PFSK-1 (cell line): ENCODE measurements at regions not wholly inside any gene's neighbourhood (a gene's known extent, or its start where the extent isn't known, plus 50 kb on each side); places are given as distances from the start of the nearest gene placed in this dataset.

Source experiments
- POLR2AphosphoS5 ChIP-seq: IDR thresholded peaks from 2 replicates; pipeline ENCODE4 v1.6.1; 2012; ENCODE audit warnings: low read depth, mild to moderate bottlenecking, control low read depth, low read length, moderate library complexity
- SIN3A ChIP-seq: IDR thresholded peaks from 2 replicates; pipeline ENCODE4 v1.6.1; 2012; ENCODE audit warnings: mild to moderate bottlenecking, low read length, moderate library complexity, borderline replicate concordance; ENCODE audit not compliant: insufficient read depth
- TAF1 ChIP-seq: IDR thresholded peaks from 2 replicates; pipeline ENCODE4 v1.6.1; 2012; ENCODE audit warnings: low read length, control low read depth, borderline replicate concordance; ENCODE audit not compliant: insufficient read depth

GRCh38 chr20:22305381-22305780 is 279.0 kb downstream of the FOXA2 start:
- TF ChIP-seq POLR2AphosphoS5 (no peak), SIN3A (no peak), TAF1 (no peak)
